ENCODE measurements at regions not wholly inside any gene's neighbourhood (a gene's known extent, or its start where the extent isn't known, plus 50 kb on each side); places are given as distances from the start of the nearest gene placed in this dataset.

GRCh38 chr2:198297350-198297749 is 493.0 kb downstream of the PLCL1 start:
- Histone ChIP-seq H3K27ac (ENCODE audit: low read length) (no peak overlapping the region), H3K9me3 (ENCODE audit: control insufficient read depth in 2 of 2, low read length in 2 of 2) (no peaks in the 10 kb centered on the region), H3K4me1 (ENCODE audit: control insufficient read depth, insufficient read depth, low read length) (no peaks in the 10 kb centered on the region), H3K36me3 (ENCODE audit: control insufficient read depth in 2 of 2, insufficient read depth in 2 of 2, low read length in 2 of 2) (no peaks in the 10 kb centered on the region), H3K27me3 (ENCODE audit: control insufficient read depth in 1 of 2, insufficient read depth in 2 of 2, low read length in 2 of 2) (no peaks in the 10 kb centered on the region), H3K4me3 (ENCODE audit: low read length in 2 of 2) (no peak overlapping the region), H3K9ac (ENCODE audit: low read length in 2 of 2) (no peak overlapping the region)

GRCh38 chr2:198296665-198297308 is 492.4 kb downstream of the PLCL1 start:
- H3K27me3 ChIP-seq (ENCODE audit: control insufficient read depth in 1 of 2, insufficient read depth in 2 of 2, low read length in 2 of 2) = no peaks in the 10 kb centered on the region
- H3K9me3 ChIP-seq (ENCODE audit: control insufficient read depth in 2 of 2, low read length in 2 of 2) = no peaks in the 10 kb centered on the region
- H3K9ac ChIP-seq (ENCODE audit: low read length in 2 of 2) = no peak overlapping the region
- H3K27ac ChIP-seq (ENCODE audit: low read length) = no peak overlapping the region
- H3K36me3 ChIP-seq (ENCODE audit: control insufficient read depth in 2 of 2, insufficient read depth in 2 of 2, low read length in 2 of 2) = no peaks in the 10 kb centered on the region
- no peak overlapping the region for H3K4me3 ChIP-seq (ENCODE audit: low read length in 2 of 2)
- H3K4me1 ChIP-seq (ENCODE audit: control insufficient read depth, insufficient read depth, low read length) = no peaks in the 10 kb centered on the region

- Histone ChIP-seq H3K36me3 (ENCODE audit: control insufficient read depth in 2 of 2, insufficient read depth in 2 of 2, low read length in 2 of 2) (no peaks in the 10 kb centered on the region), H3K4me1 (ENCODE audit: control insufficient read depth, insufficient read depth, low read length) (no peaks in the 10 kb centered on the region), H3K27ac (ENCODE audit: low read length) (no peak overlapping the region), H3K4me3 (ENCODE audit: low read length in 2 of 2) (no peak overlapping the region), H3K9ac (ENCODE audit: low read length in 2 of 2) (no peak overlapping the region), H3K27me3 (ENCODE audit: control insufficient read depth in 1 of 2, insufficient read depth in 2 of 2, low read length in 2 of 2) (no peaks in the 10 kb centered on the region), H3K9me3 (ENCODE audit: control insufficient read depth in 2 of 2, low read length in 2 of 2) (no peaks in the 10 kb centered on the region)
These were observed 488.9 kb downstream of the PLCL1 start for GRCh38 chr2:198293281-198293680.

- Histone ChIP-seq H3K9me3 (ENCODE audit: control insufficient read depth in 2 of 2, low read length in 2 of 2) (no peaks in the 10 kb centered on the region), H3K27ac (ENCODE audit: low read length) (no peak overlapping the region), H3K4me3 (ENCODE audit: low read length in 2 of 2) (no peak overlapping the region), H3K9ac (ENCODE audit: low read length in 2 of 2) (no peak overlapping the region), H3K36me3 (ENCODE audit: control insufficient read depth in 2 of 2, insufficient read depth in 2 of 2, low read length in 2 of 2) (no peaks in the 10 kb centered on the region), H3K27me3 (ENCODE audit: control insufficient read depth in 1 of 2, insufficient read depth in 2 of 2, low read length in 2 of 2) (no peaks in the 10 kb centered on the region), H3K4me1 (ENCODE audit: control insufficient read depth, insufficient read depth, low read length) (no peaks in the 10 kb centered on the region)
These were observed 485.4 kb downstream of the PLCL1 start for GRCh38 chr2:198289811-198290210.

- no peak overlapping the region for H3K4me3 ChIP-seq (ENCODE audit: low read length in 2 of 2)
- H3K36me3 ChIP-seq (ENCODE audit: control insufficient read depth in 2 of 2, insufficient read depth in 2 of 2, low read length in 2 of 2) = no peaks in the 10 kb centered on the region
- H3K27ac ChIP-seq (ENCODE audit: low read length) = no peak overlapping the region
- H3K4me1 ChIP-seq (ENCODE audit: control insufficient read depth, insufficient read depth, low read length) = no peaks in the 10 kb centered on the region
- no peak overlapping the region for H3K9ac ChIP-seq (ENCODE audit: low read length in 2 of 2)
- no peaks in the 10 kb centered on the region for H3K27me3 ChIP-seq (ENCODE audit: control insufficient read depth in 1 of 2, insufficient read depth in 2 of 2, low read length in 2 of 2)
- H3K9me3 ChIP-seq (ENCODE audit: control insufficient read depth in 2 of 2, low read length in 2 of 2) = no peaks in the 10 kb centered on the region
These were observed 483.3 kb downstream of the PLCL1 start for GRCh38 chr2:198287706-198288105.

- Histone ChIP-seq H3K9ac (ENCODE audit: low read length in 2 of 2) (no peak overlapping the region), H3K9me3 (ENCODE audit: control insufficient read depth in 2 of 2, low read length in 2 of 2) (no peaks in the 10 kb centered on the region), H3K4me3 (ENCODE audit: low read length in 2 of 2) (no peak overlapping the region), H3K4me1 (ENCODE audit: control insufficient read depth, insufficient read depth, low read length) (no peaks in the 10 kb centered on the region), H3K36me3 (ENCODE audit: control insufficient read depth in 2 of 2, insufficient read depth in 2 of 2, low read length in 2 of 2) (no peaks in the 10 kb centered on the region), H3K27ac (ENCODE audit: low read length) (no peak overlapping the region), H3K27me3 (ENCODE audit: control insufficient read depth in 1 of 2, insufficient read depth in 2 of 2, low read length in 2 of 2) (no peaks in the 10 kb centered on the region)
These were observed 480.8 kb downstream of the PLCL1 start for GRCh38 chr2:198285216-198285615.

GRCh38 chr2:198283146-198283545 is 478.8 kb downstream of the PLCL1 start:
- H3K27me3 ChIP-seq (ENCODE audit: control insufficient read depth in 1 of 2, insufficient read depth in 2 of 2, low read length in 2 of 2) = no peaks in the 10 kb centered on the region
- H3K27ac ChIP-seq (ENCODE audit: low read length) = no peak overlapping the region
- H3K9me3 ChIP-seq (ENCODE audit: control insufficient read depth in 2 of 2, low read length in 2 of 2) = no peaks in the 10 kb centered on the region
- H3K4me1 ChIP-seq (ENCODE audit: control insufficient read depth, insufficient read depth, low read length) = peaks cover 5% of the 10 kb centered on the region
- no peaks in the 10 kb centered on the region for H3K36me3 ChIP-seq (ENCODE audit: control insufficient read depth in 2 of 2, insufficient read depth in 2 of 2, low read length in 2 of 2)
- no peak overlapping the region for H3K4me3 ChIP-seq (ENCODE audit: low read length in 2 of 2)
- no peak overlapping the region for H3K9ac ChIP-seq (ENCODE audit: low read length in 2 of 2)

- no peaks in the 10 kb centered on the region for H3K36me3 ChIP-seq (ENCODE audit: control insufficient read depth in 2 of 2, insufficient read depth in 2 of 2, low read length in 2 of 2)
These were observed 477.7 kb downstream of the PLCL1 start for GRCh38 chr2:198282061-198282460.

GRCh38 chr2:198280145-198280544 is 475.8 kb downstream of the PLCL1 start:
- Histone ChIP-seq H3K9me3 (ENCODE audit: control insufficient read depth in 2 of 2, low read length in 2 of 2) (no peaks in the 10 kb centered on the region), H3K4me3 (ENCODE audit: low read length in 2 of 2) (no peak overlapping the region), H3K9ac (ENCODE audit: low read length in 2 of 2) (no peak overlapping the region), H3K36me3 (ENCODE audit: control insufficient read depth in 2 of 2, insufficient read depth in 2 of 2, low read length in 2 of 2) (no peaks in the 10 kb centered on the region), H3K4me1 (ENCODE audit: control insufficient read depth, insufficient read depth, low read length) (peaks cover 5% of the 10 kb centered on the region), H3K27me3 (ENCODE audit: control insufficient read depth in 1 of 2, insufficient read depth in 2 of 2, low read length in 2 of 2) (no peaks in the 10 kb centered on the region), H3K27ac (ENCODE audit: low read length) (no peak overlapping the region)

More at GRCh38 chr2:198282061-198282460, 477.7 kb downstream of the PLCL1 start:
- Histone ChIP-seq H3K27me3 (ENCODE audit: control insufficient read depth in 1 of 2, insufficient read depth in 2 of 2, low read length in 2 of 2) (no peaks in the 10 kb centered on the region), H3K4me1 (ENCODE audit: control insufficient read depth, insufficient read depth, low read length) (peaks cover 5% of the 10 kb centered on the region), H3K27ac (ENCODE audit: low read length) (no peak overlapping the region), H3K9ac (ENCODE audit: low read length in 2 of 2) (no peak overlapping the region), H3K9me3 (ENCODE audit: control insufficient read depth in 2 of 2, low read length in 2 of 2) (no peaks in the 10 kb centered on the region), H3K4me3 (ENCODE audit: low read length in 2 of 2) (no peak overlapping the region)

- no peak overlapping the region for H3K27ac ChIP-seq (ENCODE audit: low read length)
- H3K36me3 ChIP-seq (ENCODE audit: control insufficient read depth in 2 of 2, insufficient read depth in 2 of 2, low read length in 2 of 2) = no peaks in the 10 kb centered on the region
- H3K27me3 ChIP-seq (ENCODE audit: control insufficient read depth in 1 of 2, insufficient read depth in 2 of 2, low read length in 2 of 2) = no peaks in the 10 kb centered on the region
- no peak overlapping the region for H3K9ac ChIP-seq (ENCODE audit: low read length in 2 of 2)
- H3K9me3 ChIP-seq (ENCODE audit: control insufficient read depth in 2 of 2, low read length in 2 of 2) = no peaks in the 10 kb centered on the region
- peak overlapping the region in 1 of 2 donors; percentile 3 for H3K4me3 ChIP-seq (ENCODE audit: low read length in 2 of 2)
- peaks cover 5% of the 10 kb centered on the region for H3K4me1 ChIP-seq (ENCODE audit: control insufficient read depth, insufficient read depth, low read length)
These were observed 474.6 kb downstream of the PLCL1 start for GRCh38 chr2:198279026-198279425.

- Histone ChIP-seq H3K9me3 (ENCODE audit: control insufficient read depth in 2 of 2, low read length in 2 of 2) (no peaks in the 10 kb centered on the region), H3K4me1 (ENCODE audit: control insufficient read depth, insufficient read depth, low read length) (peaks cover 9% of the 10 kb centered on the region), H3K27me3 (ENCODE audit: control insufficient read depth in 1 of 2, insufficient read depth in 2 of 2, low read length in 2 of 2) (no peaks in the 10 kb centered on the region), H3K27ac (ENCODE audit: low read length) (no peak overlapping the region), H3K4me3 (ENCODE audit: low read length in 2 of 2) (no peak overlapping the region), H3K9ac (ENCODE audit: low read length in 2 of 2) (no peak overlapping the region), H3K36me3 (ENCODE audit: control insufficient read depth in 2 of 2, insufficient read depth in 2 of 2, low read length in 2 of 2) (no peaks in the 10 kb centered on the region)
These were observed 472.8 kb downstream of the PLCL1 start for GRCh38 chr2:198277181-198277580.

Data from stomach smooth muscle (tissue), 2 donors.